ENCODE measurements at regions not wholly inside any gene's neighbourhood (a gene's known extent, or its start where the extent isn't known, plus 50 kb on each side); places are given as distances from the start of the nearest gene placed in this dataset.

DNA sequence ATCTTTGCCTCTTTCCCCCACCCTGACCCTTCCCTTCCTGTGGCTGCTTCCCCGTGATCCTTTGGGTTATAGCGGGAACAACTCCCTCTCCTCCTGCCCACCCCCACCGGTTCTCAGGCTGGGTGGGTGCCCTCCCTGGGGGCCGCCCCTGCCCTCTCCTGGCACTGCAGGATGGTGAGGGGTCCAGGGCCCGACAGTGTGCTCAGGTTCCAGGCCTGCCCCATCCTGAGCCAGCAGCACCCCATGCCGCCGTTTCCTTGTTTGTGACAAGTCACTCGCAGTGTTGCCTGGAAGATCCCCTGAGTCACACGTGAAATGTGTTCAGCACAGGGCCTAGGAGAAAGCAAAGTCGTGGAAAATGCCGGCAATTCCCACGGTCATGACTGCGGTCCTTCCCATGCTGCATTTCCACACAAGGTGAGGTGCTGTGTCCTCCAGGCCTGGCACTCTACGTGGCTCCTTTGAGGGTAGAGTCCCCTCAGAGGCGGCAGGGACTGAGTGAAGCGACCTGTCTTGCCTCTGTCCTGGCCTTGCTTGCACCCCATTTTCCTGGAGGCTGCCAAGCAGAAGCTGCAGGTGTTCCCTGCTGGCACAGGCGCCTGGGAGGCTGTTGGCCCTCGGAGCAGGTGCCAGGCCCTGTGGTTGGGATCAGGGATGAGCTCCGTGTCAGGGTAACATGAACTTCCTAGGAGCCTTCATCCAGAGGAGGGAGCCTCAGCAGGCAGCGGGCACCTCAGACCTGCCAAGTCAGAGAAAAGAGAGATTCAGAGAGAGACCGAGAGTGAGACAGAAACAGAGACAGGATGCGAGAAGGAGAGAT, 80.5 kb upstream of the LINC01488 start:
- no peaks in the 10 kb centered on the region for H3K36me3 ChIP-seq (ENCODE audit: control insufficient read depth, insufficient read depth, low read length)
- H3K27me3 ChIP-seq (ENCODE audit: control insufficient read depth, insufficient read depth, low read length): no peaks in the 10 kb centered on the region
- no peak overlapping the region for H3K4me3 ChIP-seq (ENCODE audit: low read depth, low read length)
- TF ChIP-seq, protein P1, sequence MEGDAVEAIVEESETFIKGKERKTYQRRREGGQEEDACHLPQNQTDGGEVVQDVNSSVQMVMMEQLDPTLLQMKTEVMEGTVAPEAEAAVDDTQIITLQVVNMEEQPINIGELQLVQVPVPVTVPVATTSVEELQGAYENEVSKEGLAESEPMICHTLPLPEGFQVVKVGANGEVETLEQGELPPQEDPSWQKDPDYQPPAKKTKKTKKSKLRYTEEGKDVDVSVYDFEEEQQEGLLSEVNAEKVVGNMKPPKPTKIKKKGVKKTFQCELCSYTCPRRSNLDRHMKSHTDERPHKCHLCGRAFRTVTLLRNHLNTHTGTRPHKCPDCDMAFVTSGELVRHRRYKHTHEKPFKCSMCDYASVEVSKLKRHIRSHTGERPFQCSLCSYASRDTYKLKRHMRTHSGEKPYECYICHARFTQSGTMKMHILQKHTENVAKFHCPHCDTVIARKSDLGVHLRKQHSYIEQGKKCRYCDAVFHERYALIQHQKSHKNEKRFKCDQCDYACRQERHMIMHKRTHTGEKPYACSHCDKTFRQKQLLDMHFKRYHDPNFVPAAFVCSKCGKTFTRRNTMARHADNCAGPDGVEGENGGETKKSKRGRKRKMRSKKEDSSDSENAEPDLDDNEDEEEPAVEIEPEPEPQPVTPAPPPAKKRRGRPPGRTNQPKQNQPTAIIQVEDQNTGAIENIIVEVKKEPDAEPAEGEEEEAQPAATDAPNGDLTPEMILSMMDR (IDR thresholded peaks at IDR 0.05; ENCODE audit: insufficient read depth, low read length, poor library complexity, severe bottlenecking): no peak
- DNase-seq (ENCODE audit: low read depth): no peak

DNA sequence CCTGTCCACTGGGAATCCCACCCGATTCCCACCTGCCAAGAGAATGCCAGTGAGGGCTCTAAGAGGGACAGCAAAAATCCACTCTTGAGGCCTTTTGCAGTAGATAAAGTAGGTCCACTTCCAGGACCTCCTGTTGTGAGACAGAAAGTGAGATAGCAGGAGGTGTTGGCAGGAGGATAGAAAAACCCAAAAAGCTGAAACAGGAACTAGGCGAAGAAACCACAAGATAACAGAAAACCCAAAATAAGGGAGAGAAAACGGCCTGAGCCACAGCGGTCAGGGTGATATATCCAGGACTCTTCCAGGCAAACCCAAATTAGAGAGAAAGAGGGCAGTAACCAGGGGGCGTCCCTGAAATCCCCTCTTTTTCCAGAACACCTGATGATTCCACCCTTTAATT, 79.7 kb upstream of the LINC01488 start:
- Histone ChIP-seq H3K36me3 (ENCODE audit: control insufficient read depth, insufficient read depth, low read length) (no peaks in the 10 kb centered on the region), H3K27me3 (ENCODE audit: control insufficient read depth, insufficient read depth, low read length) (no peaks in the 10 kb centered on the region), H3K4me3 (ENCODE audit: low read depth, low read length) (no peak overlapping the region)
- TF ChIP-seq, protein P1 (IDR thresholded peaks at IDR 0.05; ENCODE audit: insufficient read depth, low read length, poor library complexity, severe bottlenecking): no peak
- no peak for DNase-seq (ENCODE audit: low read depth)

DNA sequence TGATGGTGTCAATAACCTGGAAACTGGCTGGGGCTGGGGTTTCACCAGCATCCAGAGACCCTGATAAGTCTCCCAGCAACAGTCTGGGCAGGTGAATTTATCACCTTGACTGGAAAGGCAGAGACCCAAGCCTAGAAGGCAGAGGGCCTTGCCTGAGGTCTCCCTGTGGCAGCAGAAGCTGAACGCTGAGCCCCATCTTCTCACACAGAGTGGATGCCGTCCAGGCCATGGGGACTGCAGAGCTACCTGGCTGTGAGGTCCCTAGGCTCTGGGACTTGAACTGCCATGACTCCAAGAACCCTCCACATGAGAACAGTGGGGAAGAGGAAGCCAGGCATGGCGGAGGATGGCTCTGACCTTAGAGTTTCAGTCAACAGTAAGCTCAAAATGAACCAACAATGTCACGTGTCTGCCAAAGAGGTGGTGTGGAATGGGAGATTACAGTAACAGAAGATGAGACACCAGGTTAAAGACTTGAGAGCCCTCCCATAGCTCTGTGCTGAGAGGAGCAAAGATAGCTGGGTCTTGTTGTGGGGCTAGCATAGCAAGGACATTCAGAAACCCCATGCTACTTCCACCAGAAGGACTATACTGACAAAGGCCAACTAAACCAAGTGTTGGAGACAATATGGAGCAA, 79.1 kb upstream of the LINC01488 start:
- DNase-seq (ENCODE audit: low read depth): no peak
- H3K36me3 ChIP-seq (ENCODE audit: control insufficient read depth, insufficient read depth, low read length): no peaks in the 10 kb centered on the region
- H3K27me3 ChIP-seq (ENCODE audit: control insufficient read depth, insufficient read depth, low read length): no peaks in the 10 kb centered on the region
- H3K4me3 ChIP-seq (ENCODE audit: low read depth, low read length): no peak overlapping the region
- TF ChIP-seq, protein P1 (IDR thresholded peaks at IDR 0.05; ENCODE audit: insufficient read depth, low read length, poor library complexity, severe bottlenecking): no peak

DNA sequence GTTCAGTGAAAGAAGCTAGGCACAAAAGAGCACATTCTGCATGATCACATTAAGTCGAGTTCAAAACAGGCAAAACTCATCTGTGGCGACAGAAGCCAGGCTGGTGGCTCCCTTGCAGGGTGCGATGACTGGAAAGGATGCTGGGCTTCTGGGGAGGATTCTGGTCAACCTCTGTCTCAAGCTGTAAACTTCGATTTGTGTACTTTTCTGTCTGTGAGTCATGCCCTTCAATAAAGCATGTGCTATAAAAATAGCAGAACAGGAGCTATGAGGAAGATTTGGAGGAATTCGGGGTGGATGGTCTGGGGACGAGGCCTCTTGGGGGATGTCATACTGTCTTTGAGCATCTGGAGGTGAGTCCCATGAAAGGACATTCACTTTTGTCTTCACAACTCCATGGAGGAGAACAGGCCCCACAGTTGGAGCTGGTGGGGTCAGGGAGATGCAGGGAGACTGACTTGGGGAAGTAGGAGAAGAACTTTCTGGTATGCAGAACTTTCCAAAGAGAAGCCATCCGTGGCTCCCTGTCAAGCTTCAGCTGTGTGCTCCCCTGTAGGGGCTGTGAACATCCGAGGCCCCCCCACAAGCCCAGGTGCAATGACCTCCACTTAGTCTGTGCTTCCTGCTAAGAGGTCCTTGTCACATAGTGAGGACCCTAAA, 77.8 kb upstream of the LINC01488 start:
- Histone ChIP-seq H3K27me3 (ENCODE audit: control insufficient read depth, insufficient read depth, low read length) (no peaks in the 10 kb centered on the region), H3K4me3 (ENCODE audit: low read depth, low read length) (no peak overlapping the region), H3K36me3 (ENCODE audit: control insufficient read depth, insufficient read depth, low read length) (no peaks in the 10 kb centered on the region)
- no peak for DNase-seq (ENCODE audit: low read depth)
- TF ChIP-seq, protein P1 (IDR thresholded peaks at IDR 0.05; ENCODE audit: insufficient read depth, low read length, poor library complexity, severe bottlenecking): no peak

DNA sequence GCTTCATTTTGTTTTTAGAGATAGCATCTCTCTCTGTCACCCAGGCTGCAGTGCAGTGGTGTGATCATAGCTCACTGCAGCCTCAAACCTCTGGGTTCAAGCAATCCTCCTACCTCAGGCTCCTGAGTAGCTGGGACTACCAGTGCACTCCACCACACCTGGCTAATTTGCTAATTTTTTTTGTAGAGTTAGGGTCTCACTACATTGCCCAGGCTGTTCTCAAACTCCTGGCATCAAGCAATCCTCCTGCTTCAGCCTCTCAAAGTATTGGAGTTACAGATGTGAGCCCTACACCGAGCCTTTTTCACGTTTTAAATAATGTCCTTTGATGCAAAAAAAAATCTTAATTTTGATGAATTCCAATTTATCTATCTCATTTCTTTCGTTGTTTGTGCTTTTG, 75.4 kb upstream of the LINC01488 start:
- DNase-seq (ENCODE audit: low read depth): no peak
- no peaks in the 10 kb centered on the region for H3K36me3 ChIP-seq (ENCODE audit: control insufficient read depth, insufficient read depth, low read length)
- TF ChIP-seq, protein P1 (IDR thresholded peaks at IDR 0.05; ENCODE audit: insufficient read depth, low read length, poor library complexity, severe bottlenecking): no peak
- no peak overlapping the region for H3K4me3 ChIP-seq (ENCODE audit: low read depth, low read length)
- no peaks in the 10 kb centered on the region for H3K27me3 ChIP-seq (ENCODE audit: control insufficient read depth, insufficient read depth, low read length)

Measured in kidney epithelial cell (primary cell).